ENCODE measurements at regions not wholly inside any gene's neighbourhood (a gene's known extent, or its start where the extent isn't known, plus 50 kb on each side); places are given as distances from the start of the nearest gene placed in this dataset.

DNA sequence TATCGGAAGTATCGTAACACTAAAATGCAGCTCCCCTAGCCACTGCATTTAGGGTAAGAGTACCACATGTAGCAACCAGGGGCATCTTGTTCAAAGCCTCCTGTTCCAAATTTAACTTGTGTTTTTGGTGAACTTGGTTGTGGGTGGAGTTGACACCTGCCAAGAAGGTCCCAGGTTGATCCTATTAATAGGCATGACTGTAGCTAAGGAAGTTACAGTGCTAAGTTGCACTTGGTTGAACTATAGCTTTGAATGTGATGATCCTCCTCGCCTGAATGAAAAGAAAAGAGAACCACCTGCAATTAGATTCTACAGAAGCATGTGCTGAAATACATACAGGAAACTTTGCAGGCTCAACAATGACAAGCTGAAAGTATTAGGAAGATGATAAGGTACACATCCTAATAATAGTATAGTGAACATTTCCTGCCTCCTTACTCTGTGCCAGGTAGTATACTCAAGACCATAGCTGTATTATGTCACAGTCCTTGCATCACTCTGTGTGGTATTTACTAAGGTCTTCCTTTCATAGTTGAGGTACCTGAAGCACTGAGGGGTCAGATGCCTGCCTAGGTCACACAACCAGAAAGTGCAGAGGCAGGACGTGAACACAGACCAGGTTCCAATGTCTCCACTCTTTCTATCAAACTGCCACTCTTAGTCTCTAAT, 64.5 kb upstream of the PIP5K1B start:
- no peaks in the 10 kb centered on the region for H3K36me3 Mint-ChIP-seq
- POLR2A ChIA-PET, result no interaction called here
- H3K27me3 Mint-ChIP-seq (ENCODE audit: low read depth), result no peaks in the 10 kb centered on the region; the same call in 1 of the 2 replicates
- ATAC-seq (no peak), DNase-seq (ENCODE audit: low spot score) (no peak)
- H3K4me1 Mint-ChIP-seq, result peaks cover 4% of the 10 kb centered on the region
- TF ChIP-seq, protein P1, sequence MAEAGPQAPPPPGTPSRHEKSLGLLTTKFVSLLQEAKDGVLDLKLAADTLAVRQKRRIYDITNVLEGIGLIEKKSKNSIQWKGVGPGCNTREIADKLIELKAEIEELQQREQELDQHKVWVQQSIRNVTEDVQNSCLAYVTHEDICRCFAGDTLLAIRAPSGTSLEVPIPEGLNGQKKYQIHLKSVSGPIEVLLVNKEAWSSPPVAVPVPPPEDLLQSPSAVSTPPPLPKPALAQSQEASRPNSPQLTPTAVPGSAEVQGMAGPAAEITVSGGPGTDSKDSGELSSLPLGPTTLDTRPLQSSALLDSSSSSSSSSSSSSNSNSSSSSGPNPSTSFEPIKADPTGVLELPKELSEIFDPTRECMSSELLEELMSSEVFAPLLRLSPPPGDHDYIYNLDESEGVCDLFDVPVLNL (CRISPR knock-in tag; IDR thresholded peaks at IDR 0.05; ENCODE audit: borderline replicate concordance, low read depth), result no peak
- TF ChIP-seq E2F1 (CRISPR knock-in tag; IDR thresholded peaks at IDR 0.05) (no peak), ZNF671 (CRISPR knock-in tag; IDR thresholded peaks at IDR 0.05) (no peak), SP1 (CRISPR knock-in tag; conservative IDR thresholded peaks at IDR 0.05) (no peak), ZMAT4 (CRISPR knock-in tag; IDR thresholded peaks at IDR 0.05) (no peak), FOXP4 (CRISPR knock-in tag; IDR thresholded peaks at IDR 0.05) (no peak), NR1H2 (CRISPR knock-in tag; IDR thresholded peaks at IDR 0.05) (no peak), HMGA2 (CRISPR knock-in tag; IDR thresholded peaks at IDR 0.05) (no peak), SMAD4 (CRISPR knock-in tag; IDR thresholded peaks at IDR 0.05) (no peak), NR2C2 (CRISPR knock-in tag; IDR thresholded peaks at IDR 0.05) (no peak), MLX (CRISPR knock-in tag; IDR thresholded peaks at IDR 0.05) (no peak), EMX1 (CRISPR knock-in tag; IDR thresholded peaks at IDR 0.05) (no peak), ZNF396 (CRISPR knock-in tag; IDR thresholded peaks at IDR 0.05; ENCODE audit: borderline replicate concordance) (no peak), ZNF416 (CRISPR knock-in tag; IDR thresholded peaks at IDR 0.05) (no peak), ZNF232 (CRISPR knock-in tag; IDR thresholded peaks at IDR 0.05) (no peak), ARID4B (CRISPR knock-in tag; IDR thresholded peaks at IDR 0.05; ENCODE audit: borderline replicate concordance) (no peak)
- TF ChIP-seq, protein P2, sequence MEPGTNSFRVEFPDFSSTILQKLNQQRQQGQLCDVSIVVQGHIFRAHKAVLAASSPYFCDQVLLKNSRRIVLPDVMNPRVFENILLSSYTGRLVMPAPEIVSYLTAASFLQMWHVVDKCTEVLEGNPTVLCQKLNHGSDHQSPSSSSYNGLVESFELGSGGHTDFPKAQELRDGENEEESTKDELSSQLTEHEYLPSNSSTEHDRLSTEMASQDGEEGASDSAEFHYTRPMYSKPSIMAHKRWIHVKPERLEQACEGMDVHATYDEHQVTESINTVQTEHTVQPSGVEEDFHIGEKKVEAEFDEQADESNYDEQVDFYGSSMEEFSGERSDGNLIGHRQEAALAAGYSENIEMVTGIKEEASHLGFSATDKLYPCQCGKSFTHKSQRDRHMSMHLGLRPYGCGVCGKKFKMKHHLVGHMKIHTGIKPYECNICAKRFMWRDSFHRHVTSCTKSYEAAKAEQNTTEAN (CRISPR knock-in tag; IDR thresholded peaks at IDR 0.05), result no peak
- TF ChIP-seq, protein P3, sequence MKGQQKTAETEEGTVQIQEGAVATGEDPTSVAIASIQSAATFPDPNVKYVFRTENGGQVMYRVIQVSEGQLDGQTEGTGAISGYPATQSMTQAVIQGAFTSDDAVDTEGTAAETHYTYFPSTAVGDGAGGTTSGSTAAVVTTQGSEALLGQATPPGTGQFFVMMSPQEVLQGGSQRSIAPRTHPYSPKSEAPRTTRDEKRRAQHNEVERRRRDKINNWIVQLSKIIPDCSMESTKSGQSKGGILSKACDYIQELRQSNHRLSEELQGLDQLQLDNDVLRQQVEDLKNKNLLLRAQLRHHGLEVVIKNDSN (CRISPR knock-in tag; IDR thresholded peaks at IDR 0.05), result no peak
- H3K4me3 Mint-ChIP-seq, result no peak overlapping the region
- CTCF ChIA-PET, result interaction anchor here (0.6 kb wide), 1 partner anchor 9 kb away, joined by 3 read pairs; no protein-coding TSS in a partner anchor
- H3K27ac Mint-ChIP-seq, result no peak overlapping the region
- no peaks in the 10 kb centered on the region; the same call in 1 of the 2 replicates for H3K9me3 Mint-ChIP-seq

All from WTC11 (cell line).